T follicular helper cell (primary cell): ENCODE measurements at regions not wholly inside any gene's neighbourhood (a gene's known extent, or its start where the extent isn't known, plus 50 kb on each side); places are given as distances from the start of the nearest gene placed in this dataset.
"Not testable (repeated sequence)": the region's sequence is repeated elsewhere in the genome, so short reads cannot be mapped to it uniquely, and the experiment has no call there.

Experiments
- DNase-seq: peaks from one replicate; pipeline ENCODE4 v3.0.0-alpha.2; 2020; ENCODE audit warnings: low read depth

DNA sequence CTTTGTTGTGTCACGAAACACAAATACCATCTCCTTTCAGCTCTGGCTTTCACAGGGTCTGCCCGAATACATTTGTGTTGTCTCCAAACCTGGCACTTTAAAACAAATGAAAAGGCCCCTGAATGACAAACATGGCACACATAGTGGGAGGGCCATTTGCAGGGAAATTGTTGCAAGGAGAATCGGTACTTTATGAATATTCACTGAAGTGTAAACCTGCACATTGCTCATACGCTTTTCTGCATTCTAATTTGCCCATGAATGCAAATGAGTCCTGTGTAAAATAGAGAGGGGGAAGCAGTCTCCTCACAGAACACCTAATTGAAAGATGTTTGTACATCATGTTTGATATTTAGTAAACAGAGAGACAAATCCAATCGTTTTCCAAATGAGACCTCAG is 82.7 kb upstream of the PCDH8 start:
- DNase-seq = no peak

DNA sequence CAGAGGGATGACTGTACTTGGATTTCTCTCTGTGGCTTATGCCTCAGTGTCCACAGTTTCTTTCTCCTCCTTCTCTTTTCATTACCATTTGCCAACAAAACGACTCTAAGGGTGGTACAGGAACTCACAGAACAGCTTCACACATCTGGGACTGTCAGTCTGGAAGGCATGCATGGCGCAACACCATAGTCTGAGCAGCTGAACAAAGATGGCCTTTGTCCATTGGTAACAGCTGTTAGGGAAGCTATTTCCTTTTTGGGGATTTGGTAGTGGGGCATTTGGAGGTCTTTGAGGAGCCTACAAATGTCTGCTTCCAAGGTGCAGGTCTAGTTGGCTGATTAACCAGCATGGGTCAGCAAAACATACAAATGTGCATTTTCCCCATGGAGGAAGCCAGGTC is 81.4 kb upstream of the PCDH8 start:
- no peak for DNase-seq

DNA sequence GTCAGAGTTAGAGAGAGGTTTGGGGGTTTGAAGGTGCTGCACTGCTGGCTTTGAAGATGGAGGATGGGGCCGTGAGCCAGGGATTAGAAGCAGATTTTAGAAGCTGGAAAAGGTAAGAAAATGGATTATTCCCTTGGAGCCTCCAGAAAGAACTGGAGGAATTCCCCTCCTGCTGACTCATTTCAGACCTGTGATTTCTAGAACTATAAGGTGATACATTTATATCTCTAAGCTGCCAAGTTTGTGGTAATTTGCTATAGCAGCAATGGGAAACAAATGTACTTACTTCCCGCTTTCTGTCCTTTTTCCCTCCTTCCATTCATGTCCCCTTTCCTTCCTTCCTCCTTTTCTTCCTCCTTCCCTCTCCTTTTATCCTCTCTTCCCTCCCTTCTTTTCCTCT is 78.5 kb upstream of the PCDH8 start:
- DNase-seq = no peak

DNA sequence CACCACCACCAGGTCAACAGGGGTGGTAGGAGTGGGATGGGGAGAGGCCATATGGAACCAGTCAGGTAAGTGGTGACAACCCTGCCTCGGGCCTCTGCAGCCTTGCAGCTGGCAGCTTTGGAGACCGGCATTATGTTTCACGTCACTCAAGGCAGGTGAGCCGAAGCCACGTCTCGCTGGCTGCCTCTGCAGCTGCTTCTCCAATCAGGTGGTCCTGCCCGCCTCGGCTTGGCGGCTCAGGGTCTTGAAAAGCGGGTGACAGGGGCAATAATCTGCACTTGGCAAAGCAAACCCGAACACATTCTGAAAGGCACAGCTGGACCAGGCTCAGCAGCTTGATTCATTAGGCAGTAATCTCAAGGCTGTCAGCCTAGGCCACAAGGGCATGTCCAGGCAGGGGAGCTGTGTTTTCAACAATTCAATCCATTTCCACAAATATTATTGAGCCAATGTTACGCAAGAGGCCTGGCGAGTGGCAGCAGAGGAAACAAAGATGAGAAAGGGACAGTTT is 77.4 kb upstream of the PCDH8 start:
- no peak for DNase-seq

DNA sequence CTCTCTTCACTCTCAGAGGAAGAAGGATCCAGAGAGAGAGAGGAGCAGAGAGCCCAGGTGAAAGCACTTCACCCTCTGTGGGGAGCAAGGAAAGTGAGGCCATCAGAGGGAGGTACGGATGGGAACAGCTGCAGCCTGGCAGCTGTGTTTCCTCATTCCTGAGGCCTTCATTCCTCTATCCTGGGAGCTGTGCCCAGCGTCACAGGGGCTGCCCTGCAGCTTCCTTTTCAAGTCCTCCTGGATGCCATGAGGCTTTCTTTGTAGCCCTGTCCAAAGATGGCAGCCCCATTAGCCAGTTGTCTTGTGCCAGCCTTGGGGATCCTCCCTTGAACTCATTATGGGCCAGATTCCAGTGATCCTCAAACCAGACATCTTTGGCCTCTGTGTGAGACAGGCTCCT is 76.8 kb upstream of the PCDH8 start:
- no peak for DNase-seq

DNA sequence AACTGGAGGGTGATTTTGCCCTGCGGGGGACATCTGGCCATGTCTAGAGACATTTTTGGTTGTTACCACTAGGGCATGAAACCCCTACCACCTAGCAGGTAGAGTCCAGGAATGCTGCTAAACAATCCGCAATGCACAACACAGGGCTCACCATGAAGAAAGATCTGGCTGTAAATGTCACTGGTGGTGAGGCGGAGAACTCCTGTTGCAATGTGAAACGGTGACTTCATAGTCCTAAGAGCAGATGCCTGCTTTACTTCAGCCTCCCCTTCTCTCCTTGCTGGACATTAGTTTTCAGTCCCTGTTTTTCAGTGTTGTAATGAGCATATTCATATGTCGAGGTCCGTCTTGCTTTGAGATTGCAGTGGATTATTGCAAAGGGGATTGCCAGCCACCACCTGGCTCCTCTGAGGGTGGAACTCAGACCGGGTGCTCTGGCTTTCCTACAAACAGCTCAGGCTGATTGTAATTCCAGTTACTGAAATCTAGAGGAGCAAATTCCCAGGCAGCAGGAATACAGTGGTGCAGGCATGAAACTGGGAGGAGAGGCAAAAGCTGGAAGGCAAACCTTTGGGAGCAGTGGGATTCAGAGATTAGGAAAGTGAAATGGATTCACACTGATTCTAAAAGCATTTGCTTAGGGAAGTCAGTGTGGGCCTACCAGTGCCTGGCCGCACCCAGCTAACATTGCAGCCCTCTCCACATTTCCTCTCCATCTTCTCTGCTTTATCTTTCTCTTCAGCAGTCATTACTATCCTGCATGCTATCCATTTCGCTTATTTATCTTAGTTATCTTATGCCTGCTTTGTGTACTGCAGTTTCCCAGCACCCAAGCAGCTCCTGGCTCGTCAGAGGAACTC is 76.1 kb upstream of the PCDH8 start:
- no peak for DNase-seq

DNA sequence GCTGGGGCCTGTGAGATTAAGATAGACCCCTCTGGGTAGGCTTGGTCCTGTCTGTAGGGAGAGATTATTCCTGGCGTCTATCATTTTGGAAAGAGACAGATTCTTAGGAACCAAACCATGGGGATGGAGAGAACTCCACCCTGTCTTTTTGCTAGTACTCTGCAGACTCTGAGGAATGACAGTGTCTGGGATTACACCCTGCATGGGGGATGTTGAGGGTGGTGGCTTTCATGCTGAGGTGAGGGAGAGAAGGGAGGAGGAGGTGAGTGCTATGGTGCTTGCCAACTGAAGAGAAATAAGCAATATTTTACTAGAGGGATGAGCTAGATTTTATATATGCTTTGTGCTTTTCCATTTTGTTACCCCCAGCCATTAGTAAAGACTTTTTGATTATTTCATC is 74.5 kb upstream of the PCDH8 start:
- no peak for DNase-seq

DNA sequence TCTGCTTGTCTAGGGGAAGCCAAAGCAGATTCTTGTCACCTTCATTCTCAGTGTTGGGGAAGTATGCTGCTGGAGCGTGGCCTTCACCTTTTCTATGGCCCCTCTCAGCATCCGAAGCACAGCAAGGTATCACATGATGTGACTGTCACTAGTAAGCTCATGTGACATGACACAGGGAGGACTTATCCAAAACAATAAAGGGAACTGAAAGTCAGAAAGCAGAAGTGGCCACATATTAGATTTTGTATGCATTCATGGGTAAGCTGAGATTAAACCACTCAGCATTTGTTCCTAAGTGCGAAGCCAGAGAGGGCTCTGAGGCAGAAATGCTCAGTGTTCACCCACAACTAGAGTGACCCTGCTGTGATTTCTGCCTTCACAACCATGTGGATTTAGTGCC is 72.8 kb upstream of the PCDH8 start:
- DNase-seq = no peak

DNA sequence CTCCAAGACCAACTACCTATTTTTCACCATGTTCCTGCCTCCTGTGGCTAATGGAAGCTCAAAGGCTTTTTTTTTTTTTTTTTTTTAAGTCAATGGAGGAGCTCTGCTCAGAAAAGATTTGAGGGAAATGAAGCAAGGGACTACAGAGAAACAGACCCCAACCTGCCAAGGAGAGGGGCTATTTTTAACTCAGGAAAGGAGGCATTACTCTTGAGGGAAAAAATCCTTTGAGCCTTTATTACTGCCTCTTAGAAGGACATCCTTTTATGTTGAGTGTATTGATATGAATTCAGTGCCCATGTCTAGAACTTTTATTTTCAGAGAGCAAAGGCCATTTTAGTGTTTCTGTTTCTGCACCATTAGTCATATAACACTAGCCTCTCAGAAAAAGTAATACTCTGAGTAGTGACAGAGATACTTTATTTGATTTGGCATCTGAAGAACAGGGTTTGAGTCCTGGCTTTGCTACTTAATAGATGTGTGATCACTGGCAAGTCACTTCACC is 68.1 kb upstream of the PCDH8 start:
- DNase-seq = no peak

DNA sequence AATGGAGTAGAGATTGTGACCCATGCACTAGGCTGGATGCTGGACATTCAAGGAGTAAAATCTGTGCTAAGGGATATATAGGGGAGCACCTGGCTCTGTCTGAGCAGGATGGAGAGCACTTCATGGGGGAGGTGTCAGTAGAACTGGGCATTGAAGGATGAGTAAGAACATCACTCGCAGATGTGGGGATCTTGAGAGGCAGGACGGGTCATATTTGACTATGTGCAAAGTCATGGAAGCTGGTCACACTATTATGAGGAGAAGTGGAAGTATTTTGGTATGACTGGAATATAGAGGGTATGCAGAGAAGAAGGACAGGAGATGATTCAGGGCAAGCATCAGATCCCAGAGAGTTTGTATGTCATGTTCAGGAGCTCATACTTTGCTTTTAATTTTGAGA is 62.9 kb upstream of the PCDH8 start:
- no peak for DNase-seq

DNA sequence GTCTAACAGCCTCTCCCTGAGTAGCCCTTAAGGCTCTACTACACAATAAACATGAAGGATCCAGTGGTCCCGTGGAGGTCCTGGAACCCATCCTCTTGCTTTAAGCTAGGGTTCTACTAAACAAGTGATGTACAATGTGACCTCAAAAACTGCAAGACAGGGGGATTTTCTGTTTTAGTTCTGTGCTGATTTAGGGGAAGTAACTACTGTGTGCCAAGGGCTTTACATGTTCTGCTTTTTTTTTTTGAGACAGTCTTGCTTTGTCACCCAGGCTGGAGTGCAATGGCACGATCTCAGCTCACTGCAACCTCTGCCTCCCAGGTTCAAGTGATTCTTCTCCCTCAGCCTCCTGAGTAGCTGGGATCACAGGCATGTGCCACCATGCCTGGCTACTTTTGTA is 61.9 kb upstream of the PCDH8 start:
- DNase-seq = not testable (repeated sequence)

DNA sequence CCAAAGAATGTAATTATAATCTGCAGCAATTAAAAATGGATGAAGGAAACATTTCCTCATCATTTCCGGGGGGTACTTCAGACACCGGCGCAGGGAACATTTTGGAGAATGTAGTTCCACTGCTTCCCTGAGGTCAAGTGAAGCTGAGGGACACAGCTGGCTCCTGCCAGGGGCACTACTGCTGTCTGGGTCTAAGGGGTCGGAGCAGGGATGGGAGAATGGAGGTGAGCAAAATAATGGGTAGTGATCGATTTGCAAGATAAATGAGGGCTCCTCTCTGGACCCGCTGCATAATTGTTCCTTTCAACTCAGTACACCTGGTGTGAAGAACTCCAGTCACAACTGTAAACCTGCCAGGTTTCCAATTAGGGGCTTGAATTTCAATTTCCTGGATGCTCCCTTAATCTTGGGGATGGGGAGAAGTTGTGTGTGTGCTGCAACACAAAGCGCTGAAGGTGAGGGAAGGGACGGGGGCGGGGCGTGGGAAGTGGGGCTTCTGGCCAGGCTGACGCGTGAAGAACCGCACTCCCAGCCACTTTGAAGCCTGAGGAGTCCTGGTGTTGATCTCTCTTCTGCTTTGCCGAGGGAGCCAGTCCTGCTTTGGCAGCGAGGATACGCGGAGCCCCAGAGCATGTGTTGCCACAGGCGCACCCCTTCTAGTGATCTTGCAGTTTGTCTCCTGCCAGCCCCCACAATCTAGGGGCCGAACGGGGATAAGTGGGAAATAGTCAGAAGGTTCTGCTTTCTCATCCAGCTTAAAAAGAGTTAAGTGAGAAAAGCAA is 57.9 kb upstream of the PCDH8 start:
- DNase-seq = no peak

DNA sequence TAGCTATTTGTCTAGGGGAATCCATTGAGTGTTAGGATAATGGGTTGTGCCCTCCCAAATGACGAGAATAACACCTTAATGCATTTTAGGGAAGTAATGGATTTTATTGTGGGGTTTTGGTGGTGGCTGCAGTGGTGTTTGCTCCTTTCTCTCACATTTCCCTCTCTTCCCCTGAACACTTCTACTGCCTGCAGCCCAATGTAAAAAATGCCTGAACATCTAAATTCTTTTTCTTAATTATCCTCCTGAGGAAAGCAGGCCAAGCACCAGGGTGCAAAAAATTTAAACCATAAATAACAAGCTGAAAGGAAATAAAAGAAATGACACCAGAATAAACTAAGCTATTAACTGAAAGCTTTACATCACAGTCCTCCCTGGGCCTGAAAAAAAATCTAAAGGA is 57.3 kb upstream of the PCDH8 start:
- no peak for DNase-seq

DNA sequence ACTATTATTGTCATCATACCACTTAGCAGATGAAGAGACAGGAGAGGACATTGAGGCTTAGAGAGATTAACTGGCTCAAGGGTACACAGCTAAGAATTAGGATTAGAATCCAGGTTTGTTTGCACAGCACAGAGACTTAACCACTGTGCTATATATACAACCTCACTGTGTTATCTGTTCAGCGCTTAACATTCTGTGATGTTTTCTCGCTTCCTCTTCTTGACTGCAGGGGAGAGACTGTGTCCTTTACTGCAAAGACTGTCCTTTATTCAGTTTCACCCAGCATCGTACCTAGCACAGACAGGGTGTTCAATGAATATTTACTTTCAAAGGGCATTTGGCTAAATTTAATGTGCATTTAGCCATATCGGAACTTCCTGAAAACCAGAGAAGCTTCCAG is 54.9 kb upstream of the PCDH8 start:
- no peak for DNase-seq

DNA sequence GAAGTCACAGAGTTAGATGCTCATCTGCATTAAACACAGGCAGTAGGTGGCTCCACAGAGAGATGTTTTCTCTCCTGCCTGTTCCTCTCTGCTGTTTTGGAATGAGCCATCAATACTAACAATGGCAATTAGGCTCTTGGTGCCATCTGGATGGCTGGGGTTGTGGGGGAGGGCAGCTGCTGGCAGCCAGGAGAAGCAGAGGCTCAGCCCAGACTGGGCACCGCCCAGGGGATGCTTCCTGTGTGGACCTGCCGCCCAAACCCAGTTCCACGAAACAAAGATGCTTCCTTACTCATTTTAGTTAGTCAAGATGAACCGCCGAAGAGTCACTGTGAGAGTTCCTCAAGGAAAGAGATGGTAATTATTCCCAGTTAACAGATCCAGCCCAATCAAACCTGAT is 50.8 kb upstream of the PCDH8 start:
- no peak for DNase-seq
